ENCODE measurements at regions not wholly inside any gene's neighbourhood (a gene's known extent, or its start where the extent isn't known, plus 50 kb on each side); places are given as distances from the start of the nearest gene placed in this dataset.

DNA sequence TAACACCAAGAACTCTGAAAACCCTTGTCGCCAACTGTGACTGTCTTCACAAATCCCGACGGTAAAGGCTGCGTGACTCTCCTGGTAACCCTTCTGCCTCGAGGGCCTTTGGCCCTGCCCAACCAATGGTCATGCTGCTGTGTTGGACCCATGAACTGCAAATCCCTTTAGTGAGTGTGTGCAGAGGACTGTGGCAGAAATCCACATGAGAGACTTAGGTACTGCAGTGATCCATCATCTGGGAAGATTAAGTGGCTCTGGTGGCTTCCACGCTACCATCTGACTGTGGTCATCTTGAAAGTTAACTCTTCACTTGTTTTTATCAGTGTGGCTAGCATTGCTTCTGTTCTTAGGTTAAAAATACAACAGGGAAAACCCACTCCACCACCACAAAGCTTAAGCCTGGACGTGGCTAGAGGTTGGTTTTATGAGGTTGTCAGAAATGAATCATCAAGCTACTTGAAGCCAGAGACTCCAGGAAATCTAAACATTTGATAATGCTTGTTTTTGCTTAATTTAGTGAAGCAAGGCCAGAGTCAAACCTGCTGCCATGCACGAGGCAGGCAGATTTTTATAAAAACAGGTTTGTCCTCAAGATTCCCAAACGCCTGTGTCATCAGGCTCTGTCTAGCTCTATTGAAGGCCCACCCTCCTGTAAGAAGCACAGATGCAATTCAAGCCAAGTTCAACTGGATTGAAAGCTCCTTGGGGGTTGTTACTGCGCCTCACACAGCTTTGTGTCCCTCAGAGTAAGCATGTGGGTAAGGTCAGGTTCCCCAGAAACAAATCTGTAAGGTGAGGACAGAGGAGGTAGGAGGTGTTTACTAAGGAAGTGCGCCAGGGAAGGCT, 52.7 kb upstream of the ERCC6L2 start:
- peak; percentile 41 for DNase-seq

DNA sequence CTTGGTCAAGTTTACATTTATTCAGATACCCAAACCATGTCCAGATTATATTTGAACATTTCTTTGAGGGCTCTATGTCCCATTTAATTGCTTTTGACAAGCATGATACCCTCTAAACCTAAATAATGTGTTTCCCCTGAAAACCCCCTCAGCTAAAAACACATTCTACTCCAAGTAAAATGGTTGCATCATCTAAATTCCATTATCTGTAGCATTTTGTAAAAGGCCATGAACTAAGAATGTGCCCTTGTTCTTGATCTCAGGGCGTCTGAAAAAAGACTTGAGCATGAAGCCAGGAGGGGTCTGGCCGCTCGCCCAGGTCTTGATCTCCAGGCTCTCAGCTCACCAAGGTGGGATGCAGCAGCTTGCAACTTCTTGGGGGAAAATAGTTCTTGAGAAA, 53.5 kb upstream of the ERCC6L2 start:
- DNase-seq: no peak

- DNase-seq: no peak
Measured at GRCh38 chr9:95820074-95820473, 55.4 kb upstream of the ERCC6L2 start.

- DNase-seq: no peak
Measured at GRCh38 chr9:95819636-95820035, 55.9 kb upstream of the ERCC6L2 start.

DNA sequence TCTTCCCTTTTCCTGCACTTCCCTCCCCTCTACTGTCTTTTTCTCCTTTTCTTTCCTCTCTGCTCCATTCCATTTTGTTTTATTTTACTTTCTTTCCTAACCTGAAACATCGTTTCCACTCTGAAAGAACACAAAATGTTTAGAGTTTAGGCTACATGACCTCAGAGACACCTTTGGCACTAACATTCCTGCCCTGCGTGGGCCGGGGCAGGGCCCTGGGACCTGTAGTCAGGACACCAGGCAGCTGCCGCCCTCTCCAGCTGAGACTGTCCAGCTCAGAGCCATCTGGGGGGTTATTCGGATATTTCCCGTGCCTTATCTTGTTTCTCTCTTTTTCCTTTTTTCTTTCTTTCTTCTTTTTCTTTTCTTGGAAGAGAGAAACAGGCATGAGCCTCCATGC, 58.3 kb upstream of the ERCC6L2 start:
- DNase-seq: no peak

- DNase-seq: no peak
Measured at GRCh38 chr9:95816716-95817115, 58.8 kb upstream of the ERCC6L2 start.

DNA sequence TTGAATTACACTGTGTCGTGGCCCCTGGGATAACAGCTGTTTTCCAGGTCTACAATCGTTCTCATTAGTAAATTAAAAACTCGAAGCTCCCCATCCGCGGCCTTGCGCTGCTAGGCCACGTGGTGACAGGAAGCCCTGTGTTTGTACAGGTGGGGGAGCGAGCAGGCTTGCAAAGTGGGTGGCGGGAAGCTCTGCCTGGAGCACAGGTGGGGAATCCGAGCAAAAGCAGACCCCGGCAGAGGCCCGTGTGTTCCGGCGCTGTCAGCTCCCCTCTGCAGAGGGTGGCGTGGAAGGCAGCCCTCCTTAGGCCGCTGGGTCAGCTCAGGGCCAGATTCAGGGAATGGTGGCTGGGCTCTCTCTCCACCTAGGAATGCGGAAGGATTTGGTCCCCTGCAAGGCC, 59.5 kb upstream of the ERCC6L2 start:
- no peak for DNase-seq

DNA sequence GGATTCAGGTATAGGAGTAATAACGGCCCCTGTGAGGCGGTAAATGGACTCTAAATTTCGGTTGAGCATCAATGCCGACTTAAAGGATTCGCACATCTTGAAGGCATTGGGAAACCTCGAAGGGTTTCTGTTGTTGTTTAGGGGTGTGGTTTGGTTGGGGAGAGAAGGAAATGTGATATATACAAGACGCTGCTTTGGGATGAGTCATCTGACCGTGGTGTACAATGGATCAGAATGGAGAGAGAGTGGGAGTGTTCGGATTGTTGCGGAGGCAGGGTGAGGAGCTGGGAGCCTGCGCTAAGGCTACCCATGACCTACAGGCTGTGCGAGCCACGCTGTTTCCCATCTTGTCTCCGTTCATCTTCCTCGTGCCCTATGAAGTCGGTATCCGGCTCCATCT, 60.4 kb upstream of the ERCC6L2 start:
- no peak for DNase-seq

- DNase-seq: no peak
Measured at GRCh38 chr9:95813923-95814322, 61.6 kb upstream of the ERCC6L2 start.

DNA sequence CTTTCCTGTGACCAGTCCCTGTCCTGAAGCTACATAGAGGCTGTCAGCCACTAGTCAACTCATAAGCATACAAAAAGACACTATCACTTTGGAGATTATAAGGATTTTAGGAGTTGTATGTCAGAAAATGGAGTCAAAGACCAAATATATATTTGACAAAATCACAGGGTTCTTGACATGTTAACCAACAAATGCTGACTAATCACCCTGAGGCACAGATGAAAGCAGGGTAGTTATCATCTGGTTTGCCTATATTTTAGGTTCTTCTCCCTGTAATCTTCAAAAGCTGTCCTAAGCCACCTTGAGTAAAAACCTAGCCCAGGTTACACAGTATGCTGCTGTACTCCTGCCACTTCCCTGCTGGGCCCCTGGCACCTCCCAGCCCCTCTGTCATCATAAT, 64.7 kb upstream of the ERCC6L2 start:
- no peak for DNase-seq

GRCh38 chr9:95810133-95810532, 65.4 kb upstream of the ERCC6L2 start:
- no peak for DNase-seq

GRCh38 chr9:95809686-95810085, 65.8 kb upstream of the ERCC6L2 start:
- DNase-seq: no peak

DNA sequence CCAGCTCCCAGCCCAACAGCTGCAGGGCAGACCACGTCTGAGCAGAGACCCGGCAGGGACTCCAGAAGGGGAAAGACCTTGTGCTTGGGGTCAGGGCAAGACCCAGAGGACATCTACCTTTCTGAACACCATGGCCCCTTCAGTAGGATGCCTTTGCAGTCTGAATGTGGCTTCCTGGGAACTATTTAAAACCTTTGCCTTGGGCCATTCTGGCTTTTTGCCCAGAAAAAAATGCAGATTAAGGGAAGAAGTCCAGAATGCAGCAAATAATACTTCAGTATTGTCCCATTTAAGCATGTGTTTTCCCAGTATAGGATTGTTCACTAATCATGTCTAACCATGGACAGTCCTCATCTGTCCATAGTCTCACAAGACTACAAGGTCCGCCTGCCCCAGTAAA, 67.5 kb upstream of the ERCC6L2 start:
- no peak for DNase-seq

- DNase-seq: no peak
Measured at GRCh38 chr9:95807326-95807947, 68.1 kb upstream of the ERCC6L2 start.

- no peak for DNase-seq
Measured at GRCh38 chr9:95803197-95803596, 72.3 kb upstream of the ERCC6L2 start.

DNA sequence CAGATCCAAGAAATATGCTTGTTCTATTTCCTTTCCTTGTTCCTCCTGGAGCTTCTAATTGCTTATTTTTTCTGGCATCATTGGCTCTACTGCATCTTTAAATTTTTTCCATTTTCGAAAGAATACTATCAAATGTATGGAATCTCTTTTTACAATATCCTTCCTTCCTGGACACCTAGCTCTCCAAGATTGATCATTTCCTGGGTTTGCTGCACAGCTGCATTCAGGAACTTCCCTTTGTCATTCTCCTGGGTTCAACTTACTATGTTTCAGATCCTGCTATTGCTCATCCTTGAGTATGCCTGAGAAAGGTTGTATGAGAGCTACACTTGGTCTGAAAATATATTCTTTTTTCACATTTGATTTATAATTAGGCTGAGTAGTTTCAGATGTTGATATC, 73.7 kb upstream of the ERCC6L2 start:
- DNase-seq: no peak

DNA sequence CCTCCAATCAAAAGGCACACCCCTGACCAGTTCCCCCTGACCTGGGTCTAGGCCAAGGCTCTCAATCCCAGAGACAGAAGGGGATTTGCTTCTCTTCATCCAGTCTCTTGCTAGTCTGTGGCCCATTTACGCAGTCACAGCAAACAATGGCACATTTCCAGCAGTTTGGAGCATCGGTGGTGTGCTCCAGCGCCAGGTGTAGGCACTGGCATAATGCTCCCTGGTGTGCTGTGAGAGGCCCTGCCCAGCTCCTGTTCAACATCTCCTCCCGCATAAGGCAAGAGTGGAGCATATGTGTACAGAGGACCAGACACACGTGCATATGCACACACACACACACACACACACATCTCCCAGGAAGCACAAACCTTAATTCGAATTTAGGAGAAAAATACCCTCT, 79.5 kb upstream of the ERCC6L2 start:
- no peak for DNase-seq

DNA sequence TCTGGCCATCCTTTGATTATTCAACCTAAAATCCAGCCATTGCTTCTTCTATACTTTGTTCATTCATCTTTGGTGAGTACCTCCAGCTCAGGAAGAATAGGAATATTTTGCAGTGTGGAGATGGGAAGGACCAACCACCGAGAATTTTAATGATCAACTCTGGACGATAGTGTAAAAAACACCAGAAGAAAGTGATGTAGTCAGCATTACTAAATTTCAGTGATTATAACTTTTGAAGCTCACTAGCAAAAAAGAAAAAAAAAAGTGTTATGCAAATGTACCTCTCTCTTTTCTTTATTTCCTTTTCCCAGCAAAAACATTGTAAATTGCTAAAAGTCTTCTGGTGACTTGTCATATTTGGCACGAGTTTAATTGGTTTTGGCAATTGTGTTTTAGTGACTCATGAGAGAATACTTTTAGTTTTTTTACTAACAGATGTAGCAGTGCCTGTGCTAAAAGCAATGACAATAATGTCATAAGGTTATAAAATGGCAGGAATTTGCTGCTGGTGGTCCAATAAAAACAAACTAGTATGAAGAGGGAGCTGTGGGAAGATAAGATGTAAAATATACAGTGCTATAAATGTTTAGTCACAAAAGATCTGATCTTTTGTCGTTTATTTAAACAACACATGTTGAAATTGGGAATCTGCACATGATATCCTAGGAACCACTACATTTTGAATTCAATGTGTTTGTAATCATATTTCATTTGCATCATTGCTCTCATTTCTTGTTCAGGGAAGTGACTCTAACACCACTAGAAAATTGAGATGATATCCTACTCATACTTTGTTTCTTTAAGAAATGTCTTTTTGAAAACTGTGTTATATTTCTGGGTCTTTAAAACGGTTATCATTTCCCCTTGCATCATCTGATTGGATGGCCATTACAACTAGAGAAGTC, 81.3 kb upstream of the ERCC6L2 start:
- DNase-seq: no peak

DNA sequence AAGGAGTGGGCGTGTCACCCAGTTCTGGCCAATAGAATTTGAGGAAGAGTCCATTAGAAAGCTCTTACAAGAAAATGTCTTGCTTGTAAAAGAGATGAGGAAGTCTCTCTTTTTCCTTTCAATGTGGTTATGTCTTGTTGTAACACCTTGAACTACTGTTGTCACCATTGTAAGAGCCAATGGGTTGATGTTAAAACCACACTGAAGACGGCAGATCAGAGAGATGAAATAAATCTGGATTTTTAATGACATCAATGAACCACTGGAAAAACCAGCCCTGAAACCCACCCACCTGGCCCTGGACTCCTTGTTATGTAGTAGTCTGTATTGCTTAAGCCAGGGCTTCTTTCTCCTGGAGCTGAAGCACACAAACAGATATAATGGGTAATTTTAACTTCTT, 83.8 kb upstream of the ERCC6L2 start:
- no peak for DNase-seq

DNA sequence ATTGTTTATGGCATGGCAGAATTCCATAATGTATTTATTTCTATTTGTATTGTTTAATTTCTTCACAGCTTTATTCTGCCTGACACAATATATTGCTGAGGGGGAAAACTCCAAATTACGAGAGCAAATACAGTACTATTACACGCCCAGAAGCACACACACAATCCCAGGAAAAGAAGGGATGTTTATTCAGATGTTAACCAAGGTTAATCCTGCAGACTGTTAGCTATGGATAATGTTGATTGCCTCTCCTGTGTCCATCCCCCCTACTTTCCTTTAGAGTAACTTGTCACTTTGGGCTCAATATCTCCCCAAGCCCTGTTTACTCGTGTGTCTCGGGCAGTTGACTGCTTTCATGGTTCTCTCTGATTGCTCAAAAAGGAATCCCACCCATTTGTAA, 84.2 kb upstream of the ERCC6L2 start:
- no peak for DNase-seq

- DNase-seq: no peak
Measured at GRCh38 chr9:95788521-95788991, 86.9 kb upstream of the ERCC6L2 start.

GRCh38 chr9:95788021-95788420, 87.5 kb upstream of the ERCC6L2 start:
- DNase-seq: no peak

DNA sequence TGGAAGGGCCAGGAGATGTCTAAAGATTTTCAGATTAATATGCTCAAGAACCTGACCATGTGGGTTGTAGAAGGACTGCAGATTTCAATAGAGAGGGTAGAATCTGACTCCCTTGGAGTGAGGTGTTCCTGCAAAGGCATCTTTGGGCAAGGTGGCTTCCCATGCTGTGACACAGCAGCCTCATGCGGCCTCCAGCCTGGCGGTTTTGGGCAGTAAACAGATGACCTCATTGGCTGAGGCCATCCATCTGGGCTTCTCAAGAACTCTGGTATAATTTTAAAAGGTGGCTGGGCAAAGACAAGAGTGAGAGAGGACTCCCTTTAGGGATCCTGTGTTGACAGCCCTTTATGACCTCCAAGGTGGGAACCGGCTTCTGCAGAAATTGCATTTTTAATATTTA, 90.3 kb upstream of the ERCC6L2 start:
- no peak for DNase-seq

DNA sequence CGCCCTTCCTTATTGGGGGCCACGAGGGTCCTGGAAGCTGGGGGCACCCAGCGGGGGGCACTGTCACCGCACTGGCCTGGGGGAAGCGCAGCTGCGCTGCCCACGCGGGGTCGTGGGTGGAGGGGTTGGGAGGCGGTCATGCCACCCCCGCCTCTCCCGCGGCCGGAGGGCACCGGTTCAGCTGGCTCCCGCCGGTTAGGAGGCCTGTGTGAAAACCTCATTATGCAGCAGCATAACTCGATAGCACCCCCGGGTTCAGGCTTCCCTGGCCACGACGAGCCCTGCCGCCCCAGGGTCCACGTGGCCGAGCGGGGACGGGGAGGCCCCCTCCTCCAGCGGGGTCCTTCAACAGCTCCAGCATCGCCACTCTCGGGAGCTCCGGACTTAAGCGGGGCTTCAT, 91.2 kb upstream of the ERCC6L2 start:
- DNase-seq: no peak
